AG09309 (cell line): ENCODE measurements at regions not wholly inside any gene's neighbourhood (a gene's known extent, or its start where the extent isn't known, plus 50 kb on each side); places are given as distances from the start of the nearest gene placed in this dataset.

Source experiments
- DNase-seq: peaks from one replicate; pipeline ENCODE4 v3.0.0-alpha.2; 2010; ENCODE audit warnings: low read depth
- H3K4me3 ChIP-seq: 2 replicates; pipeline ENCODE4 v1.5.1; 2011; ENCODE audit warnings: mild to moderate bottlenecking, low read depth, low read length, moderate library complexity; ENCODE audit not compliant: control insufficient read depth
- CTCF ChIP-seq: IDR thresholded peaks from 2 replicates; pipeline ENCODE4 v1.5.1; 2011; ENCODE audit warnings: mild to moderate bottlenecking, low read depth, low read length, inconsistent platforms; ENCODE audit not compliant: insufficient read depth, control insufficient read depth; ENCODE audit errors: missing control alignments

- no peak overlapping the region for H3K4me3 ChIP-seq
- no peak for DNase-seq
- TF ChIP-seq CTCF: no peak
Observed at GRCh38 chrX:93598076-93598475, 75.3 kb downstream of the NAP1L3 start.

GRCh38 chrX:93594780-93595179, 78.6 kb downstream of the NAP1L3 start:
- TF ChIP-seq CTCF: no peak

GRCh38 chrX:93593966-93594365, 79.4 kb downstream of the NAP1L3 start:
- DNase-seq: no peak
- TF ChIP-seq CTCF: no peak
- no peak overlapping the region for H3K4me3 ChIP-seq

More at GRCh38 chrX:93594780-93595179, 78.6 kb downstream of the NAP1L3 start:
- no peak overlapping the region for H3K4me3 ChIP-seq
- DNase-seq: no peak

GRCh38 chrX:93591398-93591797, 82.0 kb downstream of the NAP1L3 start:
- no peak overlapping the region for H3K4me3 ChIP-seq
- no peak for TF ChIP-seq CTCF
- DNase-seq: no peak

GRCh38 chrX:93585661-93586060, 87.7 kb downstream of the NAP1L3 start:
- no peak overlapping the region for H3K4me3 ChIP-seq
- no peak for DNase-seq
- no peak for TF ChIP-seq CTCF

GRCh38 chrX:93580634-93581033, 92.7 kb downstream of the NAP1L3 start:
- TF ChIP-seq CTCF: no peak
- no peak overlapping the region for H3K4me3 ChIP-seq
- no peak for DNase-seq

- peak; percentile 32 for TF ChIP-seq CTCF
- no peak for DNase-seq
- H3K4me3 ChIP-seq: no peak overlapping the region
Observed at GRCh38 chrX:93538575-93538974, 134.8 kb downstream of the NAP1L3 start.
